Dedifferentiated amniotic fluid mesenchymal stem cell (primary cell): ENCODE measurements at regions not wholly inside any gene's neighbourhood (a gene's known extent, or its start where the extent isn't known, plus 50 kb on each side); places are given as distances from the start of the nearest gene placed in this dataset.

Source experiments
- DNase-seq: peaks from one replicate; pipeline ENCODE4 v3.0.0-alpha.2; 2016; ENCODE audit errors: extremely low spot score

DNA sequence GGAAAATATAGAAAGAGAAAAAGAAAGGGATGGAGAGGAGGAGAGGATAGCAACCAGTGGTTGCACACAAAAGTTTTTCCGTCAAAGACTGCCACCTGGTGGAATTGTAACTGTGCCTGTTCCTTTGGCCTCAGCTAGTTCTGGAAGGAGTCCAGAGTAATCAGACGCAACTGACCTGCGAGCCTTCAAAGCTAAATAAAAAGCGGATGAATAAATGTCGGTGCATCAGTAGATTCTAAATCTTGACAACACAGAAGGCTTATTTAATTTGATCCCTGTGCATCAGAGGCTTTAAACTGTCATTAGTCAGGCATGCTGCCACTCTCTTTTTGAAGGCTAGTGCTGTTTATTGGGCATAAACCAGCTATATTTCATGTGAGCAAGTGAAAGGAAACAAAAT is 132.9 kb upstream of the ACO1 start:
- DNase-seq = peak; percentile 35

DNA sequence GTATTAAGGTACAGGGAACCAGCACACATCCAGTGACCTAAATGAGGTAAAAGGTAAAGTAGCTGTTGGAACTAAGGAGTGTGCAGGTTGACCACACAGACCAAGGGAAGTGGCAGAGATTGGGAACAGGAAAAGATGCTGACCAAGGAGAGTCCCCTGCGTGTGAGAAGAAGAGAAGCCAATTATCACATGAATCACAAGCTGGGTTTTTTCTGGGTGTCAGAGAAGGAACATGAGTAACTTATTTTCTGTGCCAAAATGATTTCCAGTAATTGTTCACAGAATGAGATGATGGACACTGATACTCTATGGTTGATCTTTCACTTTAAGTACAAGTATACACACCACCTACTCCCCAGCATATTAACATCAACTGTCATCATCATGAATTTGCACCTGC is 130.7 kb upstream of the ACO1 start:
- DNase-seq = no peak

DNA sequence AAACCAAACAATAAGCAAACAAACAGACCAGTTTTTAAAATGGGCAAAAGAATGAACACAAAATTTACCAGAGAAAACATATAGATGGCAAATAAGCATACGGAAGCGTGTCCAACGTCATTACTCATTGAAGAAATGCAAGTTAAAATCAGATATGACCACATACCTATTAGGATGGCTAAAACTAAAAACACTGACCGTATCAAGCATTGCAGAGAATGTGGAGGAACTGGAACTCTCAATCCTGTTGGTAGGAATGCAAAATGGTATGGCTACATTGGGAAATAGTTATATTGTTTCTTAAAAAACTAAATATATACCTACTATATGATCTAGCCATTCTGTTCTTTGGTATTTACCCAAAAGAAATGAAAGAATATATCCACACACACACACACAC is 129.4 kb upstream of the ACO1 start:
- no peak for DNase-seq

DNA sequence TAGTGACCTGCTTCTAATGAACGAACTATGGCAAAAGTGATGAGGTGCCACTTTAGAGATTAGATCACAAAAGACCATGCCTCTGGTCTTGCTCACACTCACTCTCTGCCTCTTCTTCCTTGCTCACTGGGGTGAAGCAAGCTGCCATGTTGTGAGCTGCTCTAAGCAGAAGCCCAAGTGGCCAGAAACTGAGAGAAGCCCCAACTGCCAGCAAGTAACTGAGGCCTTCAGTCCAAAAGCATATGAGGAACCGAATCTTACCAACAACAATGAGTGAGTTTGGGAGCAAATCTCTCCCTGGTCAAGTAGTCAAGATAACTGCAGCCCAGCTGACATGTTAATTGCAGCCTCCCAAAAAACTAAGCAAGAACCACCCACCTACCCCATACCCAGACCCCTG is 126.0 kb upstream of the ACO1 start:
- DNase-seq = no peak

DNA sequence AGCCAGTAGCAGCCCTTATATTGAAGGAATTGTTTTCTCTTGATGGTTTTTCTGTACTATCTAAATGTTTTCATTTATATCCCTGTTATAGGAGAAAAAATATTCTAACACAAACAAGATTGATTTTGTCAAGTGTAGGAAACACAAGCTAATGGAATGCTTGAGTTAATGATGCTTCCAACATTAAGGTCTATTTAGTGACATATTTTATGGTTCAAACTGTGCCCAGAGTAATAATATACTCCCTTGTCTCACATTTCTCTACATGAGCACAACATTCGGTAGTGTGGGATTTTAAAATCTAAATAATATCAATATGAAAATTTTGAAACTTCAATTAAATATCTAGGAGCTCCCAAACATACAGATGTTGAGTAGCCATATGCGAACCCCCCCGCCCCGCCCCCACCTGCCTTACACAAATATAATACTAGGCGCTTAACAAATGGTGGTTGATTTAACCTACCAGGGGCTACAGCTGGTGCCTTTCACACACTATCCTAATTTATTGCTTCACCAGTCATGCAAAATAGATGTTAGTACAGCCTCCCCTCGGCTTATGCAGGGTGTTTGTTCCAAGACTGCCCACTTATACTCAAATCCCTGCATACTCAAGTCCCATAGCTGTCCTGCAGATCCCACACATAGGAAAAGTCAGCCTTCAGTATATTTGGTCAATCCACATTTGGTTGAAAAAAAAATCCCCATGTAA is 124.1 kb upstream of the ACO1 start:
- no peak for DNase-seq

DNA sequence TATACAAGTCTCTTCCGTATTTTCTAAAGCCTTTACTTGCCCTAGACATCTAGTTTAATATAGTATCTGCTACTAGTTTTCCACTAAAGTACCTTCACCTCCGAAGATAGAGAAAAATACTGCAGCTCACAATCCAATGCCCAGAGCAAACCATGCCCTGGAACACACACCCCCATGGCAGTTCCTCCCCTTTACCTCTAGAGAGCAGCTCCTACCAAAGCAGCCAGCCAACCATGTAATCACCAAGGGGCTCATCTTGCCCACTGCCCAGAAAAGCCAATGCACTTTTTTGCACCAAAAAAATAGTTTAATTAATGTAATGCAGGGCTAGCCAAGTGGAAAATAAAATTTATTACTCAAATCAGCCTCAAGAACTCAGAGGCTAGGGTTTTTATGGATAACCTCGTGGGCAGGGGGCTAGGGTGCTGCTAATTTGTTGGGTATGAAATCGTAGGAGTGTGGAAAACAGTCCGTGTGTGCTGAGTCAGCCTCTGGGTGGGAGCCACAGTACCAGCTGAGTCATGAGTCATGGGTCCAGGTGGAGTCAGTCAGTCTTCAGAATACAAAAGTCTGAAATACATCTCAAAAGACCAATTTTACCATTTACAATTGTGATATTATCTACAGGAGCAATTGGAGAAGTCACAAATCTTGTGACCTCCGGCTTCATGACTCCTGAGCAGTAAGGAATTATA is 120.1 kb upstream of the ACO1 start:
- no peak for DNase-seq

DNA sequence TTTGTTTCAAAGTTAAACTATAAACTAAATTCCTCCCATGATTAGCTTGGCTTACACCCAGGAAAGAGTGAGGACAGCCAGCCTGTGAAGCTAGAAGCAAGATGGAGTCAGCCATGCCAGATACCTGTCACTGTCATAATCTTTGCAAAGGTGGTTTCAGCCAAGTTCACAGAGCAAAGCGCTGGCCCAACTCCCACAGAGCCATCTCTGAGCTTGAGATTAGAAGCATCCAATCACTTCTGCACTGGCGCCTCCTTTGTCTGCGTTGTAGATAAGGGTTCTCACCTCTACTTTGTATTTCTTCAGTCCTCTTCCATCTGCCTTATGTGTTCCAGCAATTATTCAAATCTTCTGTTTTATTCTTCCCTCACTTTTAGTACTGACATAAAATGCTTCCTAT is 119.4 kb upstream of the ACO1 start:
- DNase-seq = no peak

DNA sequence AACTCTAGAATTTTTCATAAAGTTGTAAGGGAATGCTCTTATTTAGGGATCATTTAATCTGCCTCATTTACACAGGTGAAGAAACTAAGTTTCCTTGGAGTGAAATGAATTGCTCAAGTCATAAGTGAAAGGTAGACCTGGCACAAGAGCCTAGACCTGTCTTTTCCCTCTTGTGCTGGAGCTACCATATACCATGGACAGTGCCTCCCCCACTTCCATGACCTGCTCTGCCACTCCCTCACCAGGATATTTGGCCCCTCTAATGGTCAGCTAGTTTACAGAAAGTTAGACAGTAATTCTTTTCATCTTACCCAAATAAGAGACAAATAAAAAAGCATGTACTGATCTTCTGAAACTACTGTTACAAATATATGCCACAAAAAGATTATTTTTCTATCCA is 105.5 kb upstream of the ACO1 start:
- DNase-seq = no peak

DNA sequence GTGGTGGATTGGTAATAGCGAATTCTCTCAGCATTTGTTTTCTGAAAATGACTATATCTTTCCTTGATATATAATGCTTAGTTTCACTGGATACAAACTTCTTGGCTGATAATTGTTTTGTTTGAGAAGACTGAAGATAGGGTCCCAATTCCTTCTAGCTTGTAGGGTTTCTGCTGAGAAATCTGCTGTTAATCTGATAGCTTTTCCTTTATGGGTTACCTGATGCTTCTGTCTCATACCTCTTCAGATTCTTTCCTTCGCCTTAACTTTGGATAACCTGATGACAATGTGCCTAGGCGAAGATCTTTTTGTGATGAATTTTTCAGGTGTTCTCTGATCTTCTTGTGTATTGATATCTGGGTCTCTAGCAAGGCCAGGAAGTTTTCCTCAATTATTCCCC is 94.7 kb upstream of the ACO1 start:
- no peak for DNase-seq

DNA sequence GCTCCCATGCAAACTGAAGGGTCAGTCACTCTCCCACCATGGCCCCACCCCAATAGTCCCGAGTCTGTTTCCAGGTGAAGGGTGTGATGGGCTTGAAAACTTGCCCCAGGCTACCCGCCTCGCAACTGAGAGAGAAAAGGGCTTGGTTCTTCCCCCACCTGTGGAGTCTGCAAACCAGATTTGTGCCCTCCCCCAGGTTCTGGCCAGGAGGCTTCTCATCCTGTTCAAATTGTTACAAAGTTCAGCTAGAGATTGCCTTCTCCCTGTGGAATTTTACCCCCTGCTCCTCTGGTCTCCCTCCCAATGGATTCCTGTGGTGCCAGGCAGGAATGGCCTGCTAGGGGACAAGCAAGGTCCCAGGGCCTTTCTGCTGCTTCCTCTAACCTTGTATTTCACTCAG is 93.1 kb upstream of the ACO1 start:
- no peak for DNase-seq

DNA sequence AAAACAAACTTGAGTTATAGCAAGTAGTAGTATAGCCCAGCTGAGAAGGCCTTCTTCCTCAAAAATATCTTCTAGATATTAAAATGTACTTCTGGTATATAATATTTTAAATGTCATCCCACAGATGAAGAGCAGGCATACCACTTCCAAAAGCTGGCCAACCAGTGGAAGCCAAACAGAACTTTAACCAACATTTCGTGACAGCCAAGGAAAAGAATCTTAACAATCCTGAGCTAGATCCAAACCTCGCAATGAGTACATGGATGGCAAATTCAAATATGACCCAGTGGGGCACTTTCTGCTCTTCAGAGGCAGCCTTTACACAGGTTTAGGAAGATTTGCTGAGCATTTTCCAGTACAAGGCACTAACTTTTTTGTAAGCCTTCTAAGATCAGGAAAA is 91.8 kb upstream of the ACO1 start:
- peak; percentile 45 for DNase-seq

DNA sequence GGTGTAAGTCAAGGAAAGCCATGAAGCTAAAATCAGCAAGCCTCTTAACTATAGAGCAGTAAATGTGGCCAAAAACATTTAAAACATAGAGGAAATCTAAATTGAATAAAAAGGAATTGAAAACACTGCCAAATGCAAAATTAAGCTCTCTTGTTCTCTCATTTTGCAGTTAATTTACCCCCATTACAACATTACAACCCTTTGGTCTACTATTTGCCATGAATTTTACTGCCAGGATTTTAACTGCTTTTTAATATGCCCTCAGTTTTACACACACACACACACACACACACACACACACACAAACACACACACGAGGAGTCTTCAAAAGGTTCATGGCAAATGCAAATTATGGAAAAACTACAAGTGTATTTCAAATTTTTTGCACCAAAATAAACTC is 91.4 kb upstream of the ACO1 start:
- DNase-seq = no peak

DNA sequence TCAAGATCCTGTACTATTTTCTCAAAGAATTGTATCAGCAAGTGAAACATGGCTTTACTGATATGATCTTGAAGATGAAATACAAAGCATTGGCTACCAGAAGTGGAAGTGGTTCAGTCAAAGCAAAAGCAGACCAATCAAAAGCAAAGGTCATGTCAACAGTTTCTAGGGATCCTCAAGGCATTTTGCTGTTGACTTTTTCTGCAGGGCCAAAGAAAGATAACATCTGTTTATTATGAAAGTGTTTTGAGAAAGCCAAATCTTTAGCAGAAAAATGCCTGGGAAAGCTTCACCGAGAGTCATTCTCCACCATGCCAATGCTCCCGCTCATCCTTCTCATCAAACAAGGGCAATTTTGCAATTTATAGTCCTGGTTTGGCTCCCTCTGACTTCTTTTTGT is 90.3 kb upstream of the ACO1 start:
- DNase-seq = peak; percentile 29

DNA sequence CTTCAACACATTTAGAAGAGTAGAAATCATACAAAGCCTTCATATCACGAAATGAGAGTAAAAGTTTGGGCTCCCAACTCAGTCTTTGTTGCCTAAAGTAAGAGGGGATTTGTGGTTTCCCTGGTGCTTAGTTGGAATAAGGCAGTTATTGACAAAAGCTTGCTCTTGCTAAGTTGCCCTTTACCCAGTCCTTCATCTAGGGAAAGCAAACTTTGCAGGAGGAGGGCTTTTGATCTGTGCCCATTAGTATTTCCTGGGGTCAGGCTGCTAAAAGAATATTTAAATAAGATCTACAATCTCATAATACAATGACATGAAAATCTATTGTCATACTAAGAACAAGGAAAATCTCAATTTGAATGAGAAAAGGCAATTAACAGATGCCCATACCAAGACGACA is 84.1 kb upstream of the ACO1 start:
- no peak for DNase-seq

DNA sequence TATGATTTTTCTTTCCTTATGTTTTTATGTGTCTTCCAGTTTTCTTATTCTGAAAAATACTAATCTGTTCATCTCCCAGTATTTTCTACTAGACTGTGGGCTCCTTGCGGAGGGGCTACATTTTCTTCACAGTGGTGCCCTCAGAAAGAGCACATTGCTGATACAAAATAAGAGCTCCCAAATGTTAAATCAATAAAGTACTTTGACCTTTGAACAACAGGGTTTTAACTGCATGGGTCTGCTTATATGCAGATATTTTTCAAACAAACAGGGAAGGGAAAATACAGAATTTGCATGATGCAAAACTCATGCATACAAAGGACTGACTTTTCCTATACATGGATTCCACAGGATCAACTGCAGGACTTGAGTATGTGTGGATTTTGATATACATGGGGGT is 79.9 kb upstream of the ACO1 start:
- DNase-seq = no peak

DNA sequence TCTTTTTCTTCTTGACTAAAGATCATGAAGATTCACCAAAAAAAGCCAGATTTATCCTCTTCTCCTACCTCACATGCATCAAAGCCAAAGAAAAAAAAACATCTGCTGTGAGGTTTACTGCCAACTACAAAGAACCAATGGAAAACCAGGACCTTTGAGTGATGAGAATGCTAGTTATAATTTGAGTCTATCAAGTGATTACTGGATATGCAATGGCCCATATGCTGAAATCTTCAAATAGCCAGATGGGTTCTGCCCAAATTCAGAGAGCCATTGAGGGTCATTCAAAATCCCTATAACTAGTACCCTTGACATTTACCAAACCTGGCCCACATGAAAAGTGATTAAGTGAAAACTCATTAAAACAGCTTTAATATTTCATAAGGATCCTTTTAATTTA is 78.4 kb upstream of the ACO1 start:
- DNase-seq = no peak

DNA sequence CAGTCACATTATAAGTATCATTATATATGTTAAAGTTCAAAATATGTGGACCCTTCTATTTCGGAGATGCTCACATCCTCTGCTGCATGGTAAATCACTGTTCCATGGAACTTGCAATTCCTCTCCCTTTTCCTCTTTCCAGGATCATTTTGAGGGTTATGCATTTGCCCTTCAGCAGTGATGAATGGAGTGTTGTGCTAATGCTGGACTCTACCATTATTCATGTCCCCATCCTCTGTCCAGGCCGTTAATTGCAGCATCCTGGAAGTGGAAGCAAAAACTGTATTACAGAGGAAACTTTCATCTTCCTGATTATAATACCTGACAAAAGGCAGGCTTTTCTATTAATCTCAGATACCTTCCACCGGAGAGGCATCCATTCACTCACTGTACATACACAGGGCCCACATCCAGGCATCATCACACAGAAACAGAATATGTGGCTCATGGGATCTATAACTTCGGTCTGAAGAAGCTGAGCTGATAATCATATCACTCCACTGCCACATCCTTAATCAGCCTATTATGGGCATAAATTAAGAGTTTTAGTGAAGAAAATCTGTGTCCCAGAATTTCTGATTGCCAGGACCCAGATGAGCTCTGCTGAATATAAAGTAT is 65.0 kb upstream of the ACO1 start:
- no peak for DNase-seq

DNA sequence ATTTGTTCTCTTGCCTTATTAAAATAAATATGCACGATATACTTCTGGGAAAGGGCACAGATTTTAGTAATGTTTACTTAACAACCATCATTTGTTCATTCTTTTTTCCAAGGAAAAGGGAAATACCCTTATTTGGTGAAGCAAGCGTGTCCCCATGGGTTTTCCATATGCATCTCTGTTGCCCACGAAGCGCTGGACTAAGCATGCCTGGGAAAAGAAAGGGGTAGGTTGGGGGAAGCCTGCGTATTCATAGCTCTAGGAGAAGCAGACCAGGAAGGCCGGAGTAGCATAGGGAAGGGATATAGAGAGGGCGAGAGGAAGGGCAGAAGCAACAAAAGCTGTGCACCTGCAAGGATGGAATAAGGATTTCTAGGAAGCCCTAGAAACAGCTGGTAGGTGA is 61.8 kb upstream of the ACO1 start:
- no peak for DNase-seq

DNA sequence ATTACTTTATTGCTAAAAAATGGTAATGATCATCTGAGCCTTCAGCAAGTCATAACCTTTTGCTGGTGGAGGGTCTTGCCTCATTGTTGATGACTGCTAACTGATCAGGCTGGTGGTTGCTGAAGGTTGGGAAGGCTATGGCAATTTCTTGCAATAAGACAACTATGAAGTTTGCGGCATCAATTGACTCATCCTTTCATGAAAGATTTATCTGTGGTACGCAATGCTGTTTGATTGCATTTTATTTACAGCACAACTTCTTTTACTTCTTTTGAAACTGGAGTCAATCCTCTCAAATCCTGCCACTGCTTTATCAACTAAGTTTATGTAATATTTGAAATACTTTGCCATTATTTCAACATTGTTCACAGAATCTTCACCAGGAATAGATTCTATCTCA is 58.3 kb upstream of the ACO1 start:
- DNase-seq = no peak

DNA sequence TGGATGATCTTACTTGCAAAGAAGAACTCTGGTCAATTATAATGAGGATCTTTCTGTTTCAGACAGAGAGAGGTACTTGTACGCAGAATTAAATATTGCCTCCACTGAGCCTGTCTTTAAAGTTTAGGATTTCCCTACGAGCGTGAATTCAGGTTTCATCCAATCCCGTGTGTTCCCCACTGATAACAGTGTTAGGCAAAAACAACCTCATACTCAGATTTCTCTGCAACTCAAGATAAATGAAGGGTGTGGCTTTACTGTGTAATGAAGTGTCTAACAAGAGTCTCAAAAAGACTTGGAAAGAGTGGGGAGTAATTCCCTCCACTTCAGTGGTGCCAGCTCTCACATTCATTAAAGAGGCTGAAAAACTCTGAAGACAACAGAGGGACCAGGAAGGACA is 53.2 kb upstream of the ACO1 start:
- DNase-seq = no peak

DNA sequence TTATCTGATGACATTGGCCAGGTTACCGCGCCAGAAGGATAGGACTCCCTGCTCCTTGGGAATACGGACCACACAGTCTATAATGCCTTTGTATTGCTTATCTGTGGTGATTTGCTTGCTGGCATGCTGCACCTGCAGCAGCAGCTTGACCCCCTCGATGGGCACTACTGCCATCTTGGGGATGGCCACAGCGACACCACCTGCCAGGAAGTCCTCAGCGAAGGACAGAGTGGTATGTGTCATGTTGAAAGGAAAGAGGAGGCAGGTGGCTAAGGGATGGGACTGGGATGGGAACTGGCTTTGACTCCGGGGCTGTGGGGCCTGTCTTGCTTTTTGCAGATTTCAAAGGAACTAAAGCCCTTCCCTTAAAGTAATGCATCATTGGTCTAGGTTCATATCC is 50.3 kb upstream of the ACO1 start:
- DNase-seq = no peak
